Motor neuron (in vitro differentiated cells): ENCODE measurements at regions not wholly inside any gene's neighbourhood (a gene's known extent, or its start where the extent isn't known, plus 50 kb on each side); places are given as distances from the start of the nearest gene placed in this dataset.
"Not testable (repeated sequence)": the region's sequence is repeated elsewhere in the genome, so short reads cannot be mapped to it uniquely, and the experiment has no call there.

Experiments
- ATAC-seq, 8 experiments: fragments of 200-7000 bp; cut with Tn5 transposase; replicated peaks in 6 of 8; 2 replicates each; pipeline ENCODE4 v1.8.0; 2021; ENCODE audit warnings: mild to moderate bottlenecking in 8 of 8, moderate library complexity in 8 of 8
- H3K27ac ChIP-seq, 2 donors: fragments of 250-450 bp; sonication (Bioruptor Pico); 2 replicates each; pipeline ENCODE4 v1.9.0; 2021; ENCODE audit warnings: antibody characterized with exemption in 2 of 2, mild to moderate bottlenecking in 2 of 2, moderate library complexity in 1 of 2
- H3K4me1 ChIP-seq, 2 donors: fragments of 250-450 bp; sonication (Bioruptor Pico); replicated peaks in 1 of 2; 2 replicates each; pipeline ENCODE4 v1.6.1; 2021; ENCODE audit warnings: antibody characterized with exemption in 2 of 2, mild to moderate bottlenecking in 2 of 2, moderate library complexity in 1 of 2
- H3K4me3 ChIP-seq, 5 donors: fragments of 250-450 bp; sonication (Bioruptor Pico); 2 replicates each; pipeline ENCODE4 v1.9.0; 2021; ENCODE audit warnings: antibody characterized with exemption in 5 of 5, mild to moderate bottlenecking in 5 of 5, moderate library complexity in 4 of 5
- WGBS, 10 experiments: fragments of 450-650 bp; shearing (Covaris generic); methylation state at CpG; one replicate each; pipeline ENCODE4 v1.0.0; 2022; 5-methylcytosine and 5-hydroxymethylcytosine counted together
- in situ Hi-C, 9 experiments: fragments of 400-800 bp; cut with MboI; loops; one replicate each; pipeline ENCODE4 v1.15.0; 2021; ENCODE audit warnings: low sequenced_read_pairs in 9 of 9, low pct_unique_long_range_greater_than_20kb in 2 of 9; ENCODE audit not compliant: unreplicated experiment in 9 of 9

DNA sequence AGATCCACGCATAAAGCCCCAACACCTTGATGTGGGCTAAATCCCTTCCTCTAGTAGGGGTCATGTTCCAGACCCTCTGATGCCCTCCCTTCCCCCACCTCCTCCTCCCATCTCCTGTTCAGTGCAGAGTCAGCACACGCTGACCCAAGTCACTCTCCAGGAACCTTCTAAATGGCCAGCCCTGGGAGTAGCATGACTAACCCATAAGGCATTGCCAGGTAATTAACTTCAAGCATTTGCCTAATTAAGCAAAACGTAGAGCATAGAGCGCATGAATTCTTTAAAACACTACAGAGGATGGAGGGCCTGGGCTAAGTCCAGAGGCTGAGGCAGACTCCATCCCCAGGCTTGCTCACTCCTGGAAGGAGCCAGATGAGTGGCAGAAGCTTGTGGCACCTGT is 276.3 kb upstream of the MSX2 start:
- no peak for ATAC-seq
- peaks cover 3 to 4% of the 10 kb centered on the region in 2 donors for H3K4me1 ChIP-seq
- 60 to 100% (median 95%) methylated on average over 1 to 4 of the region's 4 CpGs; no CpG with 5 or more reads in 5 of the 10 experiments for WGBS, 10 experiments

DNA sequence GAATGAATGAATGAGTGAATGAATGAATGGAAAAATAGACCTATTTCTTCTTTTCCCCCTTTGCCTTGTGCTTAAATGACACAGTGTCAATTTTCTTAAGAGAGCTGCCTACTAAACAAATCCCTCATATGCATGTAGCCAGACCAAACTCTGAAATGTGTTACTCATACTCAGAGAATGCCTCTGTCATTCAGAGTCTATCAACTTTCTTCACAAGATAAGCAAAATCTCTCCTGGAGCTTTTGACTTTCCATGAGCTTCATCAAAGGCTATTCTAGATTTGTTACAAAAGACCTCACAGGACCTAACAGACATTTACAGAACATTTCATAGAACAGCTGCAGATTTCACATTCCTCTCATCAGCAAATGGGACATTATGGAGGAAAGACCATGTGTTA is 275.7 kb upstream of the MSX2 start:
- peaks cover 3 to 4% of the 10 kb centered on the region in 2 donors for H3K4me1 ChIP-seq

More for the DNA sequence above, 276.3 kb upstream of the MSX2 start:
- in situ Hi-C loops: no loop called here
- Histone ChIP-seq H3K4me3 (no peak overlapping the region), H3K27ac (no peak overlapping the region)

DNA sequence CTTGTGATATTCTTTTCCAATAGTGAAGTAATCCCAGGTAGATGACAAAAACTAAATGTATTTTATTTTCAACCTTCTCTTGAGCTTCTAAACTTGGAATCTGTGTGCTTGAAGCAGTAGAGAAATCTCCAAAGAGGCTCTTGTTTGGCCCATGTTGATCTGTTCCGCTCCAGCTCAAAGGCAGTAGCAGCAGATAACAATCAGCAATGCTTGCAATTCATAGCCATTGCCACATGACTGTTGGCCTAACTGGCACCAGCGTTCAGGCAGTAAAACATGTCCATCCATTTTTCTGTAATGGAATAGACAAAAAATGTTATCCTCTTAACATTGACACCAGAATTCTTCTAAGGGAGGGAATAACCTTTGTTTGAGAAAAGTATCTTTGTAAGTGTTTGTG is 270.7 kb upstream of the MSX2 start:
- in situ Hi-C loops: no loop called here
- ATAC-seq: no peak
- Histone ChIP-seq H3K27ac (no peak overlapping the region), H3K4me3 (no peak overlapping the region), H3K4me1 (no peaks in the 10 kb centered on the region)
- WGBS, 10 experiments: 0 to 93% (median 56%) methylated on average over 1 to 2 of the region's 2 CpGs; no CpG with 5 or more reads in 1 of the 10 experiments

More for the DNA sequence above, 275.7 kb upstream of the MSX2 start:
- in situ Hi-C loops: no loop called here
- no peak for ATAC-seq
- H3K27ac ChIP-seq: no peak overlapping the region
- H3K4me3 ChIP-seq: no peak overlapping the region

DNA sequence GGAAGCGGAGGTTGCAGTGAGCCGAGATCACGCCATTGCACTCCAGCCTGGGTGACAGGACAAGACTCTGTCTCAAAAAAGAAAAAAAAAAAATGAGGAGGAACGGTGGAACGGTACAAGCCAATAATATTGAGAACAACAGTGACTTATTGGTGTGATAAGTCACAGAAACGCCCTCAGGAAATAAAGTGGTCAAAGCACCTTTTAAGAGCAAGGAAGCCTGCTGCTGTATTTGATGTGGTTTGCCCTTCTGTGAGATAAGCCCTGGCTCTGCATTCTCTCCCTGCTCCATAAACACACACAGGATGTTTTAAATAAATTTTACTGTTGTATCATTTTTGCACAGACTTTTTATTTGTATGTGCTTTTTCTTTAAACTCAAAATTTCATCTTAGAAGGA is 269.9 kb upstream of the MSX2 start:
- no peak overlapping the region for H3K27ac ChIP-seq
- in situ Hi-C loops: no loop called here
- H3K4me1 ChIP-seq: no peaks in the 10 kb centered on the region
- no peak overlapping the region for H3K4me3 ChIP-seq
- no peak for ATAC-seq
- WGBS, 10 experiments: 14 to 97% (median 81%) methylated on average over 1 to 6 of the region's 6 CpGs; no CpG with 5 or more reads in 1 of the 10 experiments

DNA sequence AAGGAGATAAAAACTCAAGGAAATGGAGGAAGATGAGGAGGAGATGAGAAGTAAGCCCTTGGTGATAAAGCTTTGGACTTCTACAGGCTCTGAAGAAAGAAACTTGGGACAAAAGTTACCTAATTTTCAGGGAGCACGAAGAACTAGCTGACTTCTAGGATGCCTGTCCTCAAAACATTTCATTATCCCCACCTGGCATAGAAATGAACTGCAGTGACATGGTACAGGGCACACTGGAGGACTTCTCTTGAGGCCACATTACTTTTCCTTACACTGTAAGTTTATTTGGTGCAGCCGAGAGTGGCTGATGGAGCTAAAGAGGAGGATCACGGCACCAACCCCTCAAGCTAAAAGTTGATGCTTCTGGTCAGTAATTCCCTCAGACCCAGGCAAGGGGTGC is 269.5 kb upstream of the MSX2 start:
- ATAC-seq: no peak
- no peaks in the 10 kb centered on the region for H3K4me1 ChIP-seq
- no peak overlapping the region for H3K4me3 ChIP-seq
- 15 to 86% (median 63%) methylated on average over 1 to 3 of the region's 3 CpGs; no CpG with 5 or more reads in 4 of the 10 experiments for WGBS, 10 experiments
- in situ Hi-C loops: no loop called here
- H3K27ac ChIP-seq: no peak overlapping the region

DNA sequence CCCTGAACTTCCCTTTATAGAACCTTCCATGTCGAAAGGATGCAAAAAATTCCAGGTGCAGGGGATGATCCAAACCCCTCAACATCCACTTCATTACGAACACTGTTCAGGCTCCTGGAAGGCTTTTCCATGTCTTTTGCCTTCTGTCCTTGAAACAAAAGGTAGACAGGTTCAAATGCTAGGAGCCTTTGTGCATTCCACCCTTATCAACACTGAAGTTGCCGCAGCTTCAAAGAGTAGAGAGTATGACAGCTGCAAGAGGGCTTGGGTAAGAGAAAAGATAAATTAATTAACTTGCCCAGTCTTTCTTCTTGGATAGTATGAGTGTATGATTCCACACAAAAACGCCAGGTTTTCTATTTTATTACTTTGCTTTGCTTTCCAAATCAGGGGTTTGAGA is 269.1 kb upstream of the MSX2 start:
- 0 to 95% (median 62%) methylated on average over 1 to 4 of the region's 4 CpGs; no CpG with 5 or more reads in 1 of the 10 experiments for WGBS, 10 experiments
- ATAC-seq: no peak
- Histone ChIP-seq H3K27ac (no peak overlapping the region), H3K4me1 (no peaks in the 10 kb centered on the region), H3K4me3 (no peak overlapping the region)
- in situ Hi-C loops: no loop called here

DNA sequence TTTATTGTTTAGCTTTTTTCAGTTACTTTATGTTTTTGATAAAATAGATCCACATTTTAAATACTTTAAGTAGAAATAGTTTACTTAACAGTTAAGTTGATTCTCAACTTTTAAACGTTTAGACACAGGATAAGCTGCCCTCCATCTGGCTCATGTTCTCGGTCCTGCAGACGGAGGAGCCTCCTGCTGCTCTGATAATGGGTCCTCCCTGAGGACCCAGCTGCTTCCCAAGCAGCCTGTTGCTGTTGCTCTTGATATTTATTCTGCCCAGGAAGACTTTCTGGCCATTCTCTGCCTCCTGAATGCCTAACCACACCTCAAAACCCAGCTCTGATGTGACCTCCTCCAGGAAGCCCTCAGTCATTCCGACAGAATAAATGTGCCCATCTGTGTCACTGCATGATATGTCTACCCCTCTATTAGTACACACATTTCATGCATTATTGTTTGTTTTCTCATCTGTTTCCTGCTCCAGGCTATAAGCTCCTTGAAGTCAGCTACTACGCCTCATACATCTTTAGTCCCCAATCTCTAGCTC is 267.2 kb upstream of the MSX2 start:
- H3K4me3 ChIP-seq: no peak overlapping the region
- WGBS, 10 experiments: 4 to 86% (median 60%) methylated on average over 1 to 5 of the region's 5 CpGs
- no peak for ATAC-seq
- no peak overlapping the region for H3K27ac ChIP-seq
- peaks cover 3 to 4% of the 10 kb centered on the region in 2 donors for H3K4me1 ChIP-seq
- in situ Hi-C loops: no loop called here

DNA sequence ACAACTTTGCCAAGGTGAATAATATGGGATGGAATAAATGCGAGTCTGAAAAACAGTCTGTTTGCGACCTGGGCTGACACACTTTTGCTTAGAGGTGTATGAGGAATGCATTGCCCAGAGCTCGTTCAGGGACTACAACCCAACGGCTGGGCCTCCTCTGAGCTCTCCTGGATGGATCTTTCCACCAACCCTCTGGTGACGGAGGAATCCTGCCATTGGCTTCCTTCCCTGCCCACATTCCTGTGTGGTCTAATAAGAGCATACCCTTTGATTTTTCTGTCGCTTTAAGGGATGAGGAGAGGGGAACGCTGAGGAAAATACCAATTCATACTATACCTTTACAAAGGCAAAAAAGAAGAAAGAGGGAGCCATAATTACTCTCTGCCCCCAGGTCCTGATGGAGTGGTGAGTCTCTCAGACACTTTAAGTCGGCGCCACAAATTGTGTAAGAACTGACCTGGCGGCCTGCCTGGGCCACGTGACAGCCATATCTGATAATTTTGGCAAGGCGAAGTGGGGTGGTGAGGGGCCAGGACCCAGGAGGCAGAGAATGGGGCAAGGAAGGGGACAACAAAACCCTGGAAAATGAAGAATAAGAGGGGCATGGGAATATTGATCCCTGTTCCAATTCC is 265.2 kb upstream of the MSX2 start:
- in situ Hi-C loops: no loop called here
- H3K4me1 ChIP-seq: peaks cover 3 to 4% of the 10 kb centered on the region in 2 donors
- no peak overlapping the region for H3K4me3 ChIP-seq
- 13 to 93% (median 80%) methylated on average over 1 to 10 of the region's 12 CpGs; no CpG with 5 or more reads in 1 of the 10 experiments for WGBS, 10 experiments
- H3K27ac ChIP-seq: no peak overlapping the region
- no peak for ATAC-seq

DNA sequence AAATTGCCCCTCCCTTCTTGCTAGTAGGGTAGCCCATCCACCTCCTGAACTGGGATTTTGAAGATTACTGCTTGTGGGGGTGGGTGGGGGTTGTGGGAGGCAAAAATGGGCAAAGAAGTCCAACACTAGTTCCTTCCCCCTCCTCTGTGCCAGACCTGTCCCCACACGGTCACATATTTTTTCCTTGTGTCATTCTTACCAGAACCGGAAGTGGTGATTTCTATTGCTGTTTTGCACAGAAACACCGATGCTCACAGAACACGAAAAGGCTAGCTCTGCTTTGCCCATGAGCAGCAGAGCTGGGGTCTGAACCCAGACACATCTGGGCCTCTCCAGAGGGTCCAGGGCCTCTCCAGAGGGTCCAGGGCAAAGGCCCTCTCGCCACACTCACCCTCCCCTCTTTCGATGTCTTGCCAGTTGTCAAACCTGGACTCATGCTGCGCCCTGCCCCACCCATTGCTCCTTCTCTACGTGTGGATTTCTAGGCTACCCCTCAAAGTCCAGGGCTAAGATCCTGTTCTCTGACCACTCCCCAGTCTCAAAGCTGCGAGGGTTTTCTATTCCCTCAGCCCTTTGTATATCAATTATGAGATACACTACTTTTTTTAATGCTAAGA is 264.4 kb upstream of the MSX2 start:
- Histone ChIP-seq H3K27ac (no peak overlapping the region), H3K4me1 (peaks cover 3 to 4% of the 10 kb centered on the region in 2 donors), H3K4me3 (no peak overlapping the region)
- ATAC-seq: no peak
- in situ Hi-C loops: no loop called here
- 0 to 100% (median 62%) methylated on average over 1 to 3 of the region's 9 CpGs; no CpG with 5 or more reads in 6 of the 10 experiments for WGBS, 10 experiments

DNA sequence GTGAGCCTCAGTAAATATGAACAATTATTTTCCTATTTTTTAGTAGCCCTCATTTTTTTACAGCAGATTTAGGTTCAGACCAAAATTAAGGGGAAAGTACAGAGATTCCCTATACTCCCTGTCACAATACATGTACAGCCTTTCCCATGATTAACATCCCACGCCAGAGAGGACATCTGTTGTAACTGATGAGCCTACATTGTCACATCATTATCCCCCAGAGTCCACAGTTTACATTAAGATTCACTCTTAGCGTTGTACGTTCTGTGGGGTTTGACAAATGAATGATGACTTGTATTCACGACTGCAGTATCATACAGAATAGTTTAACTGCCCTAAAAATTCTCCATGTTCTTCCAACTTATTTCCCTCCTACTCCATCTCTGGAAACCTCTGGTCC is 262.3 kb upstream of the MSX2 start:
- Histone ChIP-seq H3K4me1 (peaks cover 3 to 4% of the 10 kb centered on the region in 2 donors), H3K27ac (no peak overlapping the region), H3K4me3 (no peak overlapping the region)
- ATAC-seq: peak in 3 of 8 experiments; percentile 62 to 86 (median 85)
- in situ Hi-C loops: no loop called here
- WGBS, 10 experiments: 0 to 66% (median 25%) methylated on average over 1 to 4 of the region's 4 CpGs

DNA sequence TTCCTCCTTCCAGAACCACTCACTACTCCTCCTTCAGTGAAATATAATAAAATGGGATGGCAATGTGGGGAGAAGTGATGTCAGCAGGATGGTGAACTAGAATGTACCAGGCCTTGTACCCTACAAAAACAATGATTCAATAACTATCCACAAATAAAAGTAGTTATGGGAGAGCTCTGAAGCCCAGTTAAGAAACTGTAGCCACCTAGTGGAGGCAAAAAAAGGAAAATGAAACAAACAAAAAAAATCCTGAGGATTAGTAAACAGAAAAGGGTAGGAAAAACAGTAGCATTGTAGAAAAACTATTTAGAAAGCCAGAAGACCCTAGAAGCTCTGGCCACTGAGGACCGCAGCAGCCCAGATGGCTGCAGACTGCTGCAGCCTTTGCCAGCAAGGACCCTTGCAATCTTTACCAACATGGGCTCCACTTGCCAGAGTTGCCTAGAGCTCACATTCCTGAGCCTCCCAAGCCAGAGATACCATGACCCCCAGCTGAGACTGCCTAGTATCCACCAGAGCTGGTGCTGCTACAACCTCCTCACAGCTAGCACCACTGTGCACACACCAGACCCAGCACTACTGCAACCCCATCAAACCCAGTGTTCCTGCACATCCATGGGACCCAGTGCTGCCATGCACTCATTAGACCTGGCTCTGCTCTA is 259.7 kb upstream of the MSX2 start:
- Histone ChIP-seq H3K4me1 (peaks cover 3 to 4% of the 10 kb centered on the region in 2 donors), H3K27ac (no peak overlapping the region), H3K4me3 (no peak overlapping the region)
- in situ Hi-C loops: no loop called here
- WGBS, 10 experiments: 0 to 100% (median 93%) methylated on average over 1 of the region's 1 CpG; no CpG with 5 or more reads in 4 of the 10 experiments
- no peak for ATAC-seq

DNA sequence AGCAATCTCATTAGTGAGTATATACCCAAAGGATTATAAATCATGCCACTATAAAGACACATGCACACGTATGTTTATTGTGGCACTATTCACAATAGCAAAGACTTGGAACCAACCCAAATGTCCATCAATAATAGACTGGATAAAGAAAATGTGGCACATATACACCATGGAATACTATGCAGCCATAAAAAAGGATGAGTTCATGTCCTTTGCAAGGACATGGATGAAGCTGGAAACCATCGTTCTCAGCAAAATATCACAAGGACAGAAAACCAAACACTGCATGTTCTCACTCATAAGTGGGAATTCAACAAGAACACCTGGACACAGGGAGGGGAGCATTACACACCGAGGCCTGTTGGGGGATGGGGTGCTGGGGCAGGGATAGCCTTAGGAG is 252.9 kb upstream of the MSX2 start:
- H3K4me1 ChIP-seq, H3K4me3 ChIP-seq, H3K27ac ChIP-seq, ATAC-seq, in situ Hi-C loops: not testable (repeated sequence)
- 50% methylated on average over 1 of the region's 3 CpGs; no CpG with 5 or more reads in 9 of the 10 experiments for WGBS, 10 experiments

DNA sequence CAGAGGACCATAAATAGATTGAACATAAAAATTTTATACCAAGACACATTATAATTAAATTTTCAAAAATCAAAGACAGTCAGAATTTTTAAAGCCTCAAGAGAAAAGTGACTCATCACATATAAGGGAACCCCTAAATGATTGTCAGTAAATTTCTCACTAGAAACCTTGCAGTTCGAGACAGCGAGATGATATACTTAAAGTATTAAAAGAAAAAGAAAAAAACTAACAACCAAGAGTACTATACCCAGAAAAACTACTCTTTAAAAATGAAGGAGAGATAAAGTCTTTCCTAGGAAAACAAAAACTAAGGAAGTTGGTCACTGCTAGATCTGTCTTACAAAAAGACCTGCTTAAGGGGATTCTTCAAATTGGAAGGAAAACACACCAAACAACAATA is 251.4 kb upstream of the MSX2 start:
- 39 to 100% (median 93%) methylated on average over 2 of the region's 2 CpGs; no CpG with 5 or more reads in 2 of the 10 experiments for WGBS, 10 experiments
- no peak for ATAC-seq
- H3K27ac ChIP-seq: no peak overlapping the region
- no peaks in the 10 kb centered on the region for H3K4me1 ChIP-seq
- in situ Hi-C loops: no loop called here
- no peak overlapping the region for H3K4me3 ChIP-seq
